Activated CD4-positive, alpha-beta memory T cell treated with anti-CD3 and anti-CD28 coated beads for 36 hours (primary cell): ENCODE measurements at regions not wholly inside any gene's neighbourhood (a gene's known extent, or its start where the extent isn't known, plus 50 kb on each side); places are given as distances from the start of the nearest gene placed in this dataset.

Experiments used
- CTCF ChIA-PET: fragments of 350-600 bp; sonication (Branson Sonifier 250); formaldehyde crosslinking; loops from one replicate; lab custom pipeline; 2021; ENCODE audit warnings: antibody characterized with exemption, inconsistent platforms; lab: Charles Lee
- POLR2A ChIA-PET: fragments of 350-600 bp; sonication (Branson Sonifier 250); formaldehyde crosslinking; loops from one replicate; lab custom pipeline; 2021; ENCODE audit warnings: antibody characterized with exemption; lab: Charles Lee
- DNase-seq: peaks from one replicate; pipeline ENCODE4 v3.0.0-alpha.2; 2020
- H3K27ac Mint-ChIP-seq: one replicate; pipeline ENCODE4 v1.8.0; 2021; ENCODE audit warnings: mixed read lengths
- H3K27me3 Mint-ChIP-seq: one replicate; pipeline ENCODE4 v1.8.0; 2021; ENCODE audit warnings: mixed read lengths
- H3K36me3 Mint-ChIP-seq: one replicate; pipeline ENCODE4 v1.8.0; 2021; ENCODE audit warnings: mixed read lengths
- H3K4me1 Mint-ChIP-seq: one replicate; pipeline ENCODE4 v1.8.0; 2021; ENCODE audit warnings: low read depth, mixed read lengths
- H3K4me3 Mint-ChIP-seq: one replicate; pipeline ENCODE4 v1.8.0; 2021; ENCODE audit warnings: mild to moderate bottlenecking, mixed read lengths
- H3K9me3 Mint-ChIP-seq: one replicate; pipeline ENCODE4 v1.8.0; 2021; ENCODE audit warnings: mixed read lengths
- intact Hi-C: fragments of 100-400 bp; cut with micrococcal nuclease; formaldehyde crosslinking; loops from one replicate; pipeline ENCODE4 v1.15.1; 2023

DNA sequence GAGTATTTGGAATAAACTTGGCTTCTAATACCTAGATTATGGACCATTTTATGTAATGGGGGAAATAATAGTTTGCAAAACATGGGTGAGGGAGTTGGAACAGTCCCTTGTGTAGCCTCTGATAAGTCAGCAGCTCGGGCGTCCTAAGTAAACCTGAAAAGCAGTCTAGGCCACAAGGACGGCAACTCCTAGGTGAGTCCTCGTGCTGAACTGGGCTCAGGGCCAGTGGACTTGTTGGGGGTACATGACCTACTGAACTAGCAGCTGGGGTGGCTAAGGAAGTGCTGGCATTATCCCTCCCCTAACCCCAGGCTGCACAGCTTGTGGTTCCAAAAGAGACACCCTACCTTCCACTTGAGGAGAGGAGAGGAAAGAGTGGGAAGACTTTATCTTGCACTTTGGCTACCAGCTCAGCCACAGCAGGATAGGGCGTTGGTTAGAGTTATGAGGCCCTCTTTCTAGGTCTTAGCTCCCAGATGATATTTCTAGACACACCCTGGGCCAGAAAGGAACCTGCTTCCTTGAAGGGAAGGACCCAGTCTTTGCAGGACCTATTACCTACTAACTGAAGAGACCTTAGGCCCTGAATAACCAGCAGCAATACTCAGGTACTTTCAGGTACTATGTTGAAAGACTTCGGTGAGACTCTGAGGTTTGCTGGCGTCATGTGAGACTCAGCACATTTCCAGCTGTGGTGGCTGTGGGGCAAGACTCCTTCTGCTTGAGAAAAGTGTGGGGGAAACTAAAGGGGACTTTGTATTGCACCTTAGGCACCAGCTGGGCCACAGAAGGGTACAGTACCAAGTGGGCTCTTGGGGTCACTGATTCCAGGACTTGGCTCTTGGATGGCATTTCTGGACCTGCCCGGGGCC lies 71.0 kb downstream of the AQP4 start:
- no peaks in the 10 kb centered on the region for H3K27me3 Mint-ChIP-seq
- CTCF ChIA-PET: no interaction called here
- H3K4me1 Mint-ChIP-seq: no peaks in the 10 kb centered on the region
- no peak for DNase-seq
- H3K4me3 Mint-ChIP-seq: no peak overlapping the region
- POLR2A ChIA-PET: no interaction called here
- H3K36me3 Mint-ChIP-seq: no peaks in the 10 kb centered on the region
- peaks cover 2% of the 10 kb centered on the region for H3K9me3 Mint-ChIP-seq
- no peak overlapping the region for H3K27ac Mint-ChIP-seq
- intact Hi-C loops: no loop called here

DNA sequence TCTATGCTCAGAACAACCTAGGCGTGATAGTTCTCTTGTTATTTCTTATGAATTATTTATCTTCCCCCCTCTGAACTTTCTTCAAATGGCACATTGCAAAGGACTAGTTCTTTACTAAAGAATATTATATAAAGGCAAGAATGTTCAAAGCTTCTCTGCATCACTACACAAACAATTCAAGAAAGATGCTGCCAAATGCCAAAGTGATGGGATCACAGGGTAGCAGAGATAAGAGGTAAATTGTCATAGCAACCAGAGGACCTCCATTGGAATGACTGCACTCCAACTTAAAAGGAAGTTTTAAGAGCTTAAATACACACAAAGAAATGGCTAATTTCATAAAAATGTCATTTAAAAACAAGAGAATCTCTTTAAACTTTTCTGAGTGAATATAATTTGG lies 72.8 kb downstream of the AQP4 start:
- no peak for DNase-seq
- POLR2A ChIA-PET: no interaction called here
- no peak overlapping the region for H3K27ac Mint-ChIP-seq
- no peaks in the 10 kb centered on the region for H3K4me1 Mint-ChIP-seq
- CTCF ChIA-PET: no interaction called here
- no peaks in the 10 kb centered on the region for H3K27me3 Mint-ChIP-seq
- no peaks in the 10 kb centered on the region for H3K36me3 Mint-ChIP-seq
- intact Hi-C loops: no loop called here
- no peak overlapping the region for H3K4me3 Mint-ChIP-seq
- no peaks in the 10 kb centered on the region for H3K9me3 Mint-ChIP-seq

DNA sequence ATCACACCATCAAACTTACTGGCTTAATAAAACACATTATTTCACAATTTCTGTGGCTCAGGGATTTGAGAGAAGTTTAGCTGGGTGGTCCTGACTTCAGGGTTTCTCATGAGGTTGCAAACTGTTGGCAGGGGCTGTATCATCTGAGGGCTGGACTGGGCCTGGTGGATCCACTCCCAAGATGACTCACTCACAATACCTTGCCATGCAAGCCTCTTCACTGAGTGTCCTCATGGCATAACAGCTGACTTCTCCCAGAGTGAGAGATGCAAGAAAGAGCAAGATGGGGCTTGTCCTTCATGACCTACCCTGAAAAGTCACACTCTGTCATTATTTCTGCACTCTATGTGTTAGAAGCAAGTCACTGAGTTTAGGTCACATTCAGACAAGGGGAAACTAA lies 73.8 kb downstream of the AQP4 start:
- Mint-ChIP-seq H3K27me3 (no peaks in the 10 kb centered on the region), H3K27ac (no peak overlapping the region), H3K9me3 (no peaks in the 10 kb centered on the region), H3K4me3 (no peak overlapping the region), H3K36me3 (no peaks in the 10 kb centered on the region), H3K4me1 (no peaks in the 10 kb centered on the region)
- POLR2A ChIA-PET: no interaction called here
- DNase-seq: no peak
- CTCF ChIA-PET: no interaction called here
- intact Hi-C loops: no loop called here

DNA sequence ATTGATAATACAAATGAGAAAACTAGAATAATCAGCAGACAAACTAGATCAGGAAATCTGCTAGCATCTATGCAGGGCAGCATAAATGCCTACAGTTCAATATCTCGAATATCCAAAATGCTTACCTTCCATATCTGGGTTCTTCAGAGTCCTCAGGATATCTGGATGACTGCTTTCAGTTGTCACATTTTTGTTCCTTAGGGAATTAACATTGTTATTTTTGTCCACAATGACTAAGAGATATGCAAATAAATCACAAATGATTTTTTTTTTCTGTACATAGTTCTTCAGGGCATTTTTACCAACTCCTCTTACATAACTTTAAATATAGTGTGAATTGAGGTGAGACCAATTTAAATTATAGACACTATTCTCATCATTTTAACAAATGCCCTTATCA lies 80.9 kb downstream of the AQP4 start:
- CTCF ChIA-PET: no interaction called here
- intact Hi-C loops: no loop called here
- Mint-ChIP-seq H3K27me3 (no peaks in the 10 kb centered on the region), H3K4me1 (no peaks in the 10 kb centered on the region), H3K27ac (no peak overlapping the region), H3K9me3 (no peaks in the 10 kb centered on the region), H3K36me3 (no peaks in the 10 kb centered on the region), H3K4me3 (no peak overlapping the region)
- POLR2A ChIA-PET: no interaction called here
- no peak for DNase-seq

DNA sequence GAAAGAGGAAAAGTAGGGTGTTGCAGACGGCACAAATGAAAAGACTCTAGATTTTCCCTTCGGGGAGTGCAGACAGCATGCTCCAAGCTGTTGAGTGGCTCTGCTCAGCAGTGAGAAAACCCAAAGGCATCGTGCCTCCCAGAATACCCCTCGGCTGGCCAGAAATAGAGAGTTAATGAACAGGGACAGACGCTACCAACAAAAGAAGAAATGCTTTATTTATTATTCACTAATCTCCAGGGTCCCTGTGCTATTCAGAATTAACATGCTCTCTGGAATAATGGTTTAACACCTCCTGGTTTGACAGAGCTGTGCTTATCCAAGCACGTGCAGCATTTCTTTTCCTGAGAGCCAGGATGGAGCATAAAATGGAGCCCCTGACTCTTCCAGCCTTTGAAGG lies 82.3 kb downstream of the AQP4 start:
- no peaks in the 10 kb centered on the region for H3K27me3 Mint-ChIP-seq
- no peaks in the 10 kb centered on the region for H3K4me1 Mint-ChIP-seq
- ChIA-PET POLR2A (no interaction called here), CTCF (no interaction called here)
- intact Hi-C loops: no loop called here
- H3K4me3 Mint-ChIP-seq: no peak overlapping the region
- H3K27ac Mint-ChIP-seq: no peak overlapping the region
- H3K9me3 Mint-ChIP-seq: no peaks in the 10 kb centered on the region
- DNase-seq: no peak
- H3K36me3 Mint-ChIP-seq: no peaks in the 10 kb centered on the region

DNA sequence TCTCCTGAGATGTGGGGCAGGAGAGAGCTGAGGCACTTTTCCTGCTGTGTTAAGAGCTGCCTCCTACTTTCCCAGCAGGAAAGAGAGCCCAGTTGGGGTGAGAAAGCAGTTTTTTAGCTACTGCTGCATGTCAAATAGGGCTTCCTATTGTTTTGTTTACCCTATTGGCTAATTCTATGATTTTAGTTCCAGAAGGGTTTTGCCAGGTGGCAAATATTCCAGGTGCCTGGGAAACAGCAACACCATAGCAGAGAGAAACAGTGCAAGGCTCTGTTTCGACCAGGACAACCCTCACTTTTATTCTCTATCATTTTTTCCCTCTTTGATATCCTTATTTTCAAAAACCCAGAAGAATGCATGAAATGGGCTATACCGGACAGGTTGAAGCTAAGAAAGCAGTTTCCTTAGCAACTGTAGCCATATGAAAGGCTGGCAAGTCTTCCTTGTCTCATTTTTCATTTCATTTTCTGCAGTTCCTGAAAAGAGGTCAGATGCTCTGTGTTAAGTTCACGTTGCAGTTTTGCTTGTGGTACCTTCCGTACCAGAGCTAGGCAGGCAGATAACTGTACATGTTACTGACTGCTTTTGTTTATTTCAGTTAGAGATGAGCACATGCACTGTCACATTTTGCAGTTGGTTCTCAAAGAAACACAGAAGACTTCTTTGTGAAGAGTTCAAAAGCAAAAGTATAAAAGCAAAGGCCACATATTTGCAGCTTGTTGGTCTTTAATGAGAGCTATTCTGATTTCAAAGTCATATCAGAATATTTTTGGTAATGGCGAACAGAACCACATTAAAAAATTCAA lies 84.8 kb downstream of the AQP4 start:
- Mint-ChIP-seq H3K36me3 (no peaks in the 10 kb centered on the region), H3K27ac (no peak overlapping the region), H3K9me3 (no peaks in the 10 kb centered on the region), H3K4me1 (no peaks in the 10 kb centered on the region), H3K27me3 (no peaks in the 10 kb centered on the region), H3K4me3 (no peak overlapping the region)
- POLR2A ChIA-PET: no interaction called here
- intact Hi-C loops: no loop called here
- no peak for DNase-seq
- CTCF ChIA-PET: interaction anchor here (0.6 kb wide), 1 partner anchor 339 kb away, joined by 3 read pairs; no protein-coding TSS in a partner anchor

DNA sequence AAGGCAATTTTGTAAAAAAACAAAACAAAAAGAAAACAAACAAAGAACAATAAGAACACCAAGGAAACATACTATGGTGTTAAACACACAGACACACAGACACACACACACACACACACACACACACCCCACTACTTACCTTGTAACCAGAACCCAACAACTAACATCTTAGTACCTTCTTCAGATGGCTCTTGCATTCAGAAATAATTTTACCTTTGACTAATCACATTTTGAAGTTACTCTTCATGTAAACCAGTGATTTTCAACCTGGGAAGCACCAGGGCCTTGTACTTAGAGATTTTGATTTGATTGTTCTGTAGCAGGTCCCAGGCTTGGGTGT lies 87.5 kb downstream of the AQP4 start:
- DNase-seq: no peak
- no peaks in the 10 kb centered on the region for H3K27me3 Mint-ChIP-seq
- H3K27ac Mint-ChIP-seq: no peak overlapping the region
- H3K4me1 Mint-ChIP-seq: no peaks in the 10 kb centered on the region
- H3K4me3 Mint-ChIP-seq: no peak overlapping the region
- H3K36me3 Mint-ChIP-seq: no peaks in the 10 kb centered on the region
- intact Hi-C loops: no loop called here
- no peaks in the 10 kb centered on the region for H3K9me3 Mint-ChIP-seq
- ChIA-PET CTCF (no interaction called here), POLR2A (interaction anchor here (0.6 kb wide), 1 partner anchor 267 kb away, joined by 7 read pairs; no protein-coding TSS in a partner anchor)

DNA sequence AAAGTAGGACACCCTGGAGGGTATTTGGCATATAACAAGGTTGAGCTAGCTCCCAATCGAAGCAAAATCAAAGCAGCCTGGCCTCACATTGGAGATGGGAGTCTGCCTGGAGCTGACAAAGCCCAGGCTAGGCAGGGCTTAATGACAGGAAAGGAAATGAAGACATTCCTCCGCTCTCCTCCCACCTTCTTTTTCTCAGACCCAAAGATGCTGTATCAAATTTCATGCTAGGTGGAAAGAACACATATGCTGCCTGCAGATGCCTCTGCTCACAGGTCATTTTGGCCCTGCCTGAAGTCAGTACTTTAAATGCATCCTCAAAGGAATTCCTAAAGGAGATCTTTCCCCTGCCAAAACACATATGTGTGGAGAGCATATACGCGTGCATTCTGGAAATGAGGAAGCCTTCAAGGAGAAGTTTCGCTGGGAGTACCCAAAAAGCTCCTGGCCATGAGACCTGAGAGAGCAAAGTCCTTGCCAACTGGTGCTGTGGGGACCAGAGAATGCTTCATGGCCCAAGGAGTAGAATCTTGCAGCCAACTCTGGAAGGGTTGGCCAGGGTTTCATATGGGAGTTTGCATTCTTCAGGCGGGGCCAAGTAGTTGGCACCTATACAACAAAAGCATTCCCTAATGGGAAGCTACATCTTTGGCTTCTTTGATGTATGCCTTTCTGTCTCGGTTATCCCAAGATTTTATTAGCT lies 88.0 kb downstream of the AQP4 start:
- DNase-seq: no peak
- CTCF ChIA-PET: no interaction called here
- POLR2A ChIA-PET: interaction anchor here (0.6 kb wide), 1 partner anchor 268 kb away, joined by 7 read pairs; no protein-coding TSS in a partner anchor
- no peaks in the 10 kb centered on the region for H3K9me3 Mint-ChIP-seq
- H3K4me1 Mint-ChIP-seq: no peaks in the 10 kb centered on the region
- no peak overlapping the region for H3K27ac Mint-ChIP-seq
- intact Hi-C loops: no loop called here
- no peaks in the 10 kb centered on the region for H3K27me3 Mint-ChIP-seq
- no peak overlapping the region for H3K4me3 Mint-ChIP-seq
- no peaks in the 10 kb centered on the region for H3K36me3 Mint-ChIP-seq

DNA sequence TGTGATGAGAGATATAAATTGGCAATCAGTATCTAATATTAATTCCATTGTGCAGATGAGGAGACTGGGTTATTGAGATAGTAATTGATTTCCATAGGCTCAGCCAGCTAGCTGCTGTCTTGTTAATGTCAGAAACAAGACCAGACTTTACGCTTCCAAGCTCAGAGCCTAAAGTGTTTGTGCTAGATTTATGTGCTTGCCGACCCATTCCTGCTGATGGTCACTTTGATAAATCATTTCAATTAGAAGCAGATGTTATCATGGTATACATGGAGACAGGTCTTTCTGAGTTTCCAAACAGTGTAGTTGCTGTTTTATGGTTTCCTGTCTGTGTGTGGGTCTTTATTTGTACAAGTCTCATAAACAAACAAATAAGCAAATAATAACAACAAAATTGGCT lies 92.8 kb downstream of the AQP4 start:
- DNase-seq: no peak
- H3K27ac Mint-ChIP-seq: no peak overlapping the region
- H3K27me3 Mint-ChIP-seq: no peaks in the 10 kb centered on the region
- no peaks in the 10 kb centered on the region for H3K4me1 Mint-ChIP-seq
- no peaks in the 10 kb centered on the region for H3K9me3 Mint-ChIP-seq
- intact Hi-C loops: no loop called here
- no peaks in the 10 kb centered on the region for H3K36me3 Mint-ChIP-seq
- POLR2A ChIA-PET: no interaction called here
- no peak overlapping the region for H3K4me3 Mint-ChIP-seq
- CTCF ChIA-PET: no interaction called here

DNA sequence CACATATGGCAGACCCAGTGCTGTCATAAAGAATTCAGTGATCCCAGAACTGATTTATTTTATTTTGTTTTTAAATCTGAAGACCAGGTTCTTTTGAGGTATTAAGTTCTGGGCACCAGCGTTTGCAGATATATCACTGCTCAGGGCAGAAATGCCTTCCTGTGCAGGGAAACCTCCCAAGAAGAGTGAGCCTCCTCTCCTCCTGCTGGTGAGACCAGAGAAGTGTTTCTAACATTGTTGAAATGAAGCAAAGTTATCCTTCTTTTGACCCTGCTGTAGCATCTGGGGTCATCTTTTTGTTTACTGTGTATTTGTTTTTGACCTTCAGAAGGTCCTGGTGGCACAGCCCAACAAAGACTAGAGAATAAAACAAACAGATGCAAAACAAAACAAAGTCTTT lies 94.0 kb downstream of the AQP4 start:
- DNase-seq: no peak
- Mint-ChIP-seq H3K4me1 (no peaks in the 10 kb centered on the region), H3K9me3 (peaks cover 3% of the 10 kb centered on the region), H3K36me3 (no peaks in the 10 kb centered on the region), H3K27me3 (no peaks in the 10 kb centered on the region), H3K27ac (no peak overlapping the region), H3K4me3 (no peak overlapping the region)
- POLR2A ChIA-PET: no interaction called here
- intact Hi-C loops: no loop called here
- CTCF ChIA-PET: no interaction called here

DNA sequence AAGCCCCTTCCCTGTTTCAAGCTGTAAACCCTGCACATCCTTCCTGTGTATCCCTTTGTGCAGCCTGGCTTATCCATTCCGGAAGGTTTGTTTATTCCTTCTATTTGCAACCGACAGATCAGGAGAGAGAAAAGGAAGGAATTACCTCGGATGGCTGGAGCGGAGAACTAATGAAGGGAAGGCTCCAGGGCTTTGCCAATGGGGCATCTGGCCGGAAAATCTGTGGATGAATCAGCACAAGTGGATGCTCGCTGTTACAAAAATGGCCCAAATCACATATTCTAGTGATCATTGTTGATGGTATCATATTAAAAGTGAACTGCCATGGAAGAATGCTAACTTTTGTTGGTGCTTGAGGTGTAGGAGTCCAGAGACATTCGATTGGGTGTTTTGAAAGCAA lies 97.1 kb downstream of the AQP4 start:
- Mint-ChIP-seq H3K4me3 (no peak overlapping the region), H3K27ac (no peak overlapping the region), H3K27me3 (no peaks in the 10 kb centered on the region), H3K36me3 (no peaks in the 10 kb centered on the region), H3K9me3 (peaks cover 3% of the 10 kb centered on the region), H3K4me1 (no peaks in the 10 kb centered on the region)
- POLR2A ChIA-PET: no interaction called here
- DNase-seq: no peak
- CTCF ChIA-PET: no interaction called here
- intact Hi-C loops: no loop called here

DNA sequence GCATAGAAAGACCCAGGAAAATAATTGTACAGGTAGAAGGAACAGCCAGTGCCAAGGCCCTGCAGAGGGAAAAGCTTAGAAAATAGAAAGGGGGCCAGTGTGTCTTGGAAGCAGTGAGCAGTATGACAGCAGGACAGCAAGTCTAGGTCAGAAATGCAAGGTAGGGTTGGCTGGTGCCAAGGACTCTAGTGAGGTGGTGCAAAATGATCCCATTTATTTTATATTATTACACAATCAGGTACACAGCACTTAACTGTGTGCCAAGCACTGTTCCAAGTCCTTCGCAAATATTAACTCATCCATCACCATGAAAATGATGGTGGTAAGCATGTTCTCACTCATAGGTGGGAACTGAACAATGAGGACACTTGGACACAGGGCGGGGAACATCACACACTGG lies 100.0 kb downstream of the AQP4 start:
- H3K9me3 Mint-ChIP-seq: peaks cover 7% of the 10 kb centered on the region
- H3K4me1 Mint-ChIP-seq: no peaks in the 10 kb centered on the region
- H3K36me3 Mint-ChIP-seq: no peaks in the 10 kb centered on the region
- CTCF ChIA-PET: no interaction called here
- intact Hi-C loops: no loop called here
- no peaks in the 10 kb centered on the region for H3K27me3 Mint-ChIP-seq
- H3K4me3 Mint-ChIP-seq: no peak overlapping the region
- POLR2A ChIA-PET: no interaction called here
- no peak for DNase-seq
- H3K27ac Mint-ChIP-seq: no peak overlapping the region
